ENCODE measurements at regions not wholly inside any gene's neighbourhood (a gene's known extent, or its start where the extent isn't known, plus 50 kb on each side); places are given as distances from the start of the nearest gene placed in this dataset.

DNA sequence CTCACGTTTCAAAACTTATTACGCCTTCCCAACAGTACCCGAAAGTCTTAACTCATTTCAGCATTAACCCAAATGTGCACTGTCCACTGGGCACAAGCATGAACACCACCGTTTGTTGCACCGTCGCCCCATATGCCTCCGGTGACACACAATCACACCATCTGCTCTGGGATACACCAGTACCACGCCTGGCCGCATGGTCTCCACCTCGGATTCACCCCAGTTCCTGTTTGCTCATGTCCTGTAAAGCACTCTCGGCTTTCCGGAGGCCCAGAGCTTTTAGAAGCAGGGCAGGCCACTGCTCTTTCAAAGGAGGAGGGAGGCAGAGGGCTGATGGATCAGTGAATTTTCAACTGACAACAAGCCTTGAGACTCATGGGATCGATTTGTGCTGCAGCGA, 1570.0 kb upstream of the DEFB115 start:
- TF ChIP-seq, protein P1, sequence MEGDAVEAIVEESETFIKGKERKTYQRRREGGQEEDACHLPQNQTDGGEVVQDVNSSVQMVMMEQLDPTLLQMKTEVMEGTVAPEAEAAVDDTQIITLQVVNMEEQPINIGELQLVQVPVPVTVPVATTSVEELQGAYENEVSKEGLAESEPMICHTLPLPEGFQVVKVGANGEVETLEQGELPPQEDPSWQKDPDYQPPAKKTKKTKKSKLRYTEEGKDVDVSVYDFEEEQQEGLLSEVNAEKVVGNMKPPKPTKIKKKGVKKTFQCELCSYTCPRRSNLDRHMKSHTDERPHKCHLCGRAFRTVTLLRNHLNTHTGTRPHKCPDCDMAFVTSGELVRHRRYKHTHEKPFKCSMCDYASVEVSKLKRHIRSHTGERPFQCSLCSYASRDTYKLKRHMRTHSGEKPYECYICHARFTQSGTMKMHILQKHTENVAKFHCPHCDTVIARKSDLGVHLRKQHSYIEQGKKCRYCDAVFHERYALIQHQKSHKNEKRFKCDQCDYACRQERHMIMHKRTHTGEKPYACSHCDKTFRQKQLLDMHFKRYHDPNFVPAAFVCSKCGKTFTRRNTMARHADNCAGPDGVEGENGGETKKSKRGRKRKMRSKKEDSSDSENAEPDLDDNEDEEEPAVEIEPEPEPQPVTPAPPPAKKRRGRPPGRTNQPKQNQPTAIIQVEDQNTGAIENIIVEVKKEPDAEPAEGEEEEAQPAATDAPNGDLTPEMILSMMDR (IDR thresholded peaks at IDR 0.05) = no peak
- no peak for TF ChIP-seq POLR2A (IDR thresholded peaks at IDR 0.05)

All from adrenal gland (tissue), 5 donors.